ENCODE measurements at regions not wholly inside any gene's neighbourhood (a gene's known extent, or its start where the extent isn't known, plus 50 kb on each side); places are given as distances from the start of the nearest gene placed in this dataset.

DNA sequence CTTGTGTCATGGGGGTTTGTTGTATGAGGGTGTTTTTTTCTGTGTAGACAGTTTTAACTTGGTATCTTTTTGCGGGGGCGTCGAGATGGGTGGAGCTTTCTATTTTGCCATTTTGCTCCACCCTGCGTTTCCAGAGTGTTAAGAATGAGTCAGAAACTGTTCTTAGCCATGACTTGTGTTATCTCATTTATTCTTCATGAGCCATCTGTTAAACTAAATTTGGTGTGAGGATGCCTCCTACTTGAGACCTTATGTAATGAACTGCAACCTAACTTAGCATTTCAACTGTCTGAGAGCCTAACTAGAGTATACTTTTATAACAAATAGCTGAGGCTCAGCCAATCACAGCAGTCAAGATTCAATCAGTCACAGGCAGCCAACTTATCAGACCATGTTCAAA is 1873.5 kb downstream of the NCAM2 start:
- no peak for FAIRE-seq
- Mint-ChIP-seq H3K4me1 (ENCODE audit: low read depth, unreplicated experiment) (no peaks in the 10 kb centered on the region), H3K27ac (ENCODE audit: unreplicated experiment) (no peak overlapping the region)

DNA sequence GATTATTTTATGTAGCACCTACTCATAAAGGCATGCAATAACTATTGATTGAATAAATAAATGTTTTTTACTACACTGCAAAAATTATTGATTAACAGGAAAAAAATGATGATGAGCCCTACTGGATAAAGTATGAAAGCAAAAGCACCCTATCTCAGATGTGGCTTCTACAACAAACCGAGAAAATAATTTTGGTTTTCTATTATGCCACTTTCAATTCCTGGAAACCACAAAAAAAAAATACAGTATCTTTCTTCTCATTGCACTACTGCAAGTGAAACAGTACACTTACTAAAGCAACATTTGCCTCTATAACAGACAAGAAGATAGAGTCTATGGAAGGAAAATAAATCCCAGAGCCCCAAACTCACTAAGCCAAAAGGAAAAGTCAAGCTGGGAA is 1882.4 kb downstream of the NCAM2 start:
- no peaks in the 10 kb centered on the region for H3K79me2 ChIP-seq (ENCODE audit: insufficient read depth, low read length)
- Mint-ChIP-seq H3K4me3 (ENCODE audit: unreplicated experiment) (no peak overlapping the region), H3K27ac (ENCODE audit: unreplicated experiment) (no peak overlapping the region), H3K36me3 (ENCODE audit: low read depth, unreplicated experiment) (no peaks in the 10 kb centered on the region), H3K9me3 (ENCODE audit: unreplicated experiment) (no peaks in the 10 kb centered on the region), H3K4me1 (ENCODE audit: low read depth, unreplicated experiment) (peaks cover 6% of the 10 kb centered on the region), H3K27me3 (ENCODE audit: low read depth, unreplicated experiment) (peaks cover 23% of the 10 kb centered on the region)
- H3K27ac ChIP-seq (ENCODE audit: low read depth, low read length) = no peak overlapping the region
- H3K4me2 ChIP-seq (ENCODE audit: low read length) = no peak overlapping the region
- H3K4me3 ChIP-seq (ENCODE audit: insufficient read depth, low read depth, low read length) = no peak overlapping the region
- H3K9ac ChIP-seq (ENCODE audit: low read length) = no peak overlapping the region
- H2AFZ ChIP-seq (ENCODE audit: low read depth, low read length) = no peak overlapping the region
- DNase-seq (ENCODE audit: low read depth) = no peak
- H3K9me3 ChIP-seq (ENCODE audit: insufficient read depth, low read depth, low read length) = no peaks in the 10 kb centered on the region
- no peaks in the 10 kb centered on the region for H4K20me1 ChIP-seq (ENCODE audit: insufficient read depth, low read length)
- H3K36me3 ChIP-seq (ENCODE audit: insufficient read depth, low read length) = no peaks in the 10 kb centered on the region
- no peaks in the 10 kb centered on the region for H3K27me3 ChIP-seq (ENCODE audit: insufficient read depth, low read length)
- no peaks in the 10 kb centered on the region for H3K4me1 ChIP-seq (ENCODE audit: insufficient read depth, low read length)
- no peak for TF ChIP-seq EZH2 (IDR thresholded peaks at IDR 0.05; ENCODE audit: insufficient read depth, low read length)
- TF ChIP-seq, protein P1, sequence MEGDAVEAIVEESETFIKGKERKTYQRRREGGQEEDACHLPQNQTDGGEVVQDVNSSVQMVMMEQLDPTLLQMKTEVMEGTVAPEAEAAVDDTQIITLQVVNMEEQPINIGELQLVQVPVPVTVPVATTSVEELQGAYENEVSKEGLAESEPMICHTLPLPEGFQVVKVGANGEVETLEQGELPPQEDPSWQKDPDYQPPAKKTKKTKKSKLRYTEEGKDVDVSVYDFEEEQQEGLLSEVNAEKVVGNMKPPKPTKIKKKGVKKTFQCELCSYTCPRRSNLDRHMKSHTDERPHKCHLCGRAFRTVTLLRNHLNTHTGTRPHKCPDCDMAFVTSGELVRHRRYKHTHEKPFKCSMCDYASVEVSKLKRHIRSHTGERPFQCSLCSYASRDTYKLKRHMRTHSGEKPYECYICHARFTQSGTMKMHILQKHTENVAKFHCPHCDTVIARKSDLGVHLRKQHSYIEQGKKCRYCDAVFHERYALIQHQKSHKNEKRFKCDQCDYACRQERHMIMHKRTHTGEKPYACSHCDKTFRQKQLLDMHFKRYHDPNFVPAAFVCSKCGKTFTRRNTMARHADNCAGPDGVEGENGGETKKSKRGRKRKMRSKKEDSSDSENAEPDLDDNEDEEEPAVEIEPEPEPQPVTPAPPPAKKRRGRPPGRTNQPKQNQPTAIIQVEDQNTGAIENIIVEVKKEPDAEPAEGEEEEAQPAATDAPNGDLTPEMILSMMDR (IDR thresholded peaks at IDR 0.05; ENCODE audit: insufficient read depth, low read depth, low read length) = no peak
- no peak for FAIRE-seq

More for the DNA sequence above, 1873.5 kb downstream of the NCAM2 start:
- Histone ChIP-seq H3K9ac (ENCODE audit: low read length) (no peak overlapping the region), H4K20me1 (ENCODE audit: insufficient read depth, low read length) (no peaks in the 10 kb centered on the region), H3K4me1 (ENCODE audit: insufficient read depth, low read length) (no peaks in the 10 kb centered on the region), H3K27me3 (ENCODE audit: insufficient read depth, low read length) (no peaks in the 10 kb centered on the region), H3K36me3 (ENCODE audit: insufficient read depth, low read length) (no peaks in the 10 kb centered on the region), H3K27ac (ENCODE audit: low read depth, low read length) (no peak overlapping the region), H3K9me3 (ENCODE audit: insufficient read depth, low read depth, low read length) (peaks cover 5% of the 10 kb centered on the region), H3K79me2 (ENCODE audit: insufficient read depth, low read length) (no peaks in the 10 kb centered on the region), H3K4me3 (ENCODE audit: insufficient read depth, low read depth, low read length) (no peak overlapping the region), H2AFZ (ENCODE audit: low read depth, low read length) (no peak overlapping the region), H3K4me2 (ENCODE audit: low read length) (no peak overlapping the region)
- Mint-ChIP-seq H3K9me3 (ENCODE audit: unreplicated experiment) (no peaks in the 10 kb centered on the region), H3K27me3 (ENCODE audit: low read depth, unreplicated experiment) (peaks cover 15% of the 10 kb centered on the region), H3K36me3 (ENCODE audit: low read depth, unreplicated experiment) (no peaks in the 10 kb centered on the region), H3K4me3 (ENCODE audit: unreplicated experiment) (no peak overlapping the region)
- TF ChIP-seq, protein P1 (IDR thresholded peaks at IDR 0.05; ENCODE audit: insufficient read depth, low read depth, low read length) = no peak
- no peak for TF ChIP-seq EZH2 (IDR thresholded peaks at IDR 0.05; ENCODE audit: insufficient read depth, low read length)
- no peak for DNase-seq (ENCODE audit: low read depth)

DNA sequence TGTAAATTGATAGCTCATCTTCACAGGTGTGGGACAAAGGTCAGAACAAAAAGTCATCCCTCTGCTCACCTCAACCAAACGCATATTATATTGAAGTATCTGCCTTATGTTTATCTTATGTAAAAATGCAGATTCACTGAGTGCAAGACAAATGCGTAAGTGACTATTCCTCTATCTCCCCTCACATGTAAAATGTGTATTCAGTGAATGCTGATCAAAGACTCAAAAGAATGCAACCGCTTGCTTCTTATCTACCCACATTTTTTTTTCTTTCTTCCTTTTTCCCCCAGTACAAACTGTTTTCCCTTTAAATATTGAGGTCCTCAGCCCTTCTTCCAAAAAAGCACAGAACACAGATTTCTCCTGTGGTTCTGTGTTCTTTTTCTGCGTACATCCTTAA is 1882.9 kb downstream of the NCAM2 start:
- Mint-ChIP-seq H3K27ac (ENCODE audit: unreplicated experiment) (no peak overlapping the region), H3K36me3 (ENCODE audit: low read depth, unreplicated experiment) (no peaks in the 10 kb centered on the region), H3K9me3 (ENCODE audit: unreplicated experiment) (no peaks in the 10 kb centered on the region), H3K4me3 (ENCODE audit: unreplicated experiment) (no peak overlapping the region), H3K27me3 (ENCODE audit: low read depth, unreplicated experiment) (peaks cover 23% of the 10 kb centered on the region), H3K4me1 (ENCODE audit: low read depth, unreplicated experiment) (peaks cover 6% of the 10 kb centered on the region)
- no peaks in the 10 kb centered on the region for H3K9me3 ChIP-seq (ENCODE audit: insufficient read depth, low read depth, low read length)
- H3K4me2 ChIP-seq (ENCODE audit: low read length) = no peak overlapping the region
- H2AFZ ChIP-seq (ENCODE audit: low read depth, low read length) = no peak overlapping the region
- H3K4me3 ChIP-seq (ENCODE audit: insufficient read depth, low read depth, low read length) = no peak overlapping the region
- H3K9ac ChIP-seq (ENCODE audit: low read length) = no peak overlapping the region
- no peaks in the 10 kb centered on the region for H3K36me3 ChIP-seq (ENCODE audit: insufficient read depth, low read length)
- H3K27ac ChIP-seq (ENCODE audit: low read depth, low read length) = no peak overlapping the region
- H3K4me1 ChIP-seq (ENCODE audit: insufficient read depth, low read length) = no peaks in the 10 kb centered on the region
- TF ChIP-seq, protein P1 (IDR thresholded peaks at IDR 0.05; ENCODE audit: insufficient read depth, low read depth, low read length) = no peak
- TF ChIP-seq EZH2 (IDR thresholded peaks at IDR 0.05; ENCODE audit: insufficient read depth, low read length) = no peak
- no peak for FAIRE-seq
- no peaks in the 10 kb centered on the region for H3K27me3 ChIP-seq (ENCODE audit: insufficient read depth, low read length)
- no peaks in the 10 kb centered on the region for H4K20me1 ChIP-seq (ENCODE audit: insufficient read depth, low read length)
- no peaks in the 10 kb centered on the region for H3K79me2 ChIP-seq (ENCODE audit: insufficient read depth, low read length)
- DNase-seq (ENCODE audit: low read depth) = no peak

Data from astrocyte (in vitro differentiated cells and primary cell).